Activated CD4-positive, alpha-beta T cell treated with anti-CD3 and anti-CD28 coated beads, Interleukin-2, amount 50 U/mL, for 48 hours (primary cell): ENCODE measurements at regions not wholly inside any gene's neighbourhood (a gene's known extent, or its start where the extent isn't known, plus 50 kb on each side); places are given as distances from the start of the nearest gene placed in this dataset.
"Not testable (repeated sequence)": the region's sequence is repeated elsewhere in the genome, so short reads cannot be mapped to it uniquely, and the experiment has no call there.

Experiments used
- DNase-seq, 2 experiments: peaks; one replicate each; pipeline ENCODE4 v3.0.0-alpha.2; 2020

GRCh38 chr17:72372185-72372584 lies 251.4 kb downstream of the SOX9 start:
- no peak for DNase-seq

GRCh38 chr17:72373910-72374741 lies 253.3 kb downstream of the SOX9 start:
- DNase-seq: no peak

GRCh38 chr17:72376526-72377345 lies 255.9 kb downstream of the SOX9 start:
- no peak for DNase-seq

GRCh38 chr17:72378414-72379390 lies 257.9 kb downstream of the SOX9 start:
- DNase-seq: no peak

GRCh38 chr17:72379516-72379915 lies 258.7 kb downstream of the SOX9 start:
- no peak for DNase-seq

GRCh38 chr17:72380120-72380519 lies 259.3 kb downstream of the SOX9 start:
- DNase-seq: no peak

- DNase-seq: no peak
Observed at GRCh38 chr17:72380737-72381136, 259.9 kb downstream of the SOX9 start.

- no peak for DNase-seq
Observed at GRCh38 chr17:72381597-72382397, 261.0 kb downstream of the SOX9 start.

- no peak for DNase-seq
Observed at GRCh38 chr17:72382971-72383722, 262.3 kb downstream of the SOX9 start.

GRCh38 chr17:72385475-72385874 lies 264.7 kb downstream of the SOX9 start:
- DNase-seq: no peak

- not testable (repeated sequence) for DNase-seq
Observed at GRCh38 chr17:72386173-72386572, 265.4 kb downstream of the SOX9 start.

GRCh38 chr17:72386619-72387237 lies 265.9 kb downstream of the SOX9 start:
- DNase-seq: no peak

- no peak for DNase-seq
Observed at GRCh38 chr17:72387487-72387886, 266.7 kb downstream of the SOX9 start.

- DNase-seq: no peak
Observed at GRCh38 chr17:72387969-72388368, 267.1 kb downstream of the SOX9 start.

- no peak for DNase-seq
Observed at GRCh38 chr17:72388765-72389473, 268.1 kb downstream of the SOX9 start.

- DNase-seq: no peak
Observed at GRCh38 chr17:72390675-72391508, 270.1 kb downstream of the SOX9 start.

- DNase-seq: no peak
Observed at GRCh38 chr17:72392056-72393010, 271.5 kb downstream of the SOX9 start.

- DNase-seq: no peak
Observed at GRCh38 chr17:72393553-72393952, 272.7 kb downstream of the SOX9 start.
